NCI-H2107 (cell line): ENCODE measurements at regions not wholly inside any gene's neighbourhood (a gene's known extent, or its start where the extent isn't known, plus 50 kb on each side); places are given as distances from the start of the nearest gene placed in this dataset.

Experiments
- DNase-seq: peaks from one replicate; lab custom pipeline; 2025; lab: John Stamatoyannopoulos, UW

DNA sequence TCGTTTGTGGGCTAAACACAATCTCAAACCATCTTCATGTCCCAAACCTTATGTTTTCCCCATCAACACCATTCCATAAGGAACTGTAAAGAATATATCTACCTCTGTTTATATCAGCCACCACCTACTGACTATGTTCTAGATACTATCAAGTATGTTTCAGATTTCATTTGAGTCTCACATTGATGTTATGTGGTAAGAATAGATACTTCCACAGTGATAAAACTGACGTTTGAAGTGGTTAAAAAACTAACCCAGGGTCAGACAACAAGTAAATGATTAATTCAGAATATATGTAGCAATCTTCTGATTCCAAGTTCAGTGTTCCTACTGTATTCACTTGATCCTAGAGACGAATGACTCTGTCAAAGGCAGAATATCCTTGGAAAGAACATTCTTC is 156.8 kb upstream of the RASGEF1B start:
- no peak for DNase-seq

DNA sequence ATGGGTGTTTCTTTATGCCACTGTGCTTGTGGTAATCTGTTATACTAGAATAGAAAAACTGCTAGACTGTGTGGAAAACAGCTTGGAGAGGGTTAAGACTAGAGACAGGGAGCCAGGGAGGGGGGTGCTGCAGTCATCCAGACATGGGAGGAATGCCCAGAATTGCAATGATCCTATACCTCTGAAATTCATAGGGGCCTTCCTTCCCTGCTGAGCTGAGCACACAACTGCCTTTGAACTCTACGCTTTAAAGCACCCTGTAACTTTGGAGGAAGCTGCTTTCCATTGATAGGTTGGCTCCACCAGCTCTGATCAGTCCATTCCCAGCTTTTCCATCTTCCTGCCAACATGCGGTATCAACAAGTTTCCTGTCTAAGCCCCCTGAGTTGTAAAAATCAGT is 155.9 kb upstream of the RASGEF1B start:
- DNase-seq, result no peak

DNA sequence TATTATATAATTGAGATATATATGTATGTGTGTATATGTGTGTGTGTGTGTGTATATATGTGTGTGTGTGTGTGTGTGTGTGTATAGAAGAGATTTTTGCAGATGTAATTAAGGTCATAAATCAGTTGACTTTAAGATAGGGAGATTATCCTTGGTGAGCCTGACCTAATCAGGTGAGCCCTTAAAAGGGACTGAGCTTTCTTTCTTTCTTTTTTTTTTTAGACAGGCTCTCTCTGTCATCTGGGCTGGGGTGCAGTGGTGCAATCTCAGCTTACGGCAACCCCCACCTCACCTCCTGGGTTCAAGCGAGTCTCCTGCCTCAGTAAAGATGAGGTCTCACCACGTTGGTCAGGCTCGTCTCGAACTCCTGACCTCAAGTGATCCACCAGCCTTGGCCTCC is 155.1 kb upstream of the RASGEF1B start:
- DNase-seq, result no peak

DNA sequence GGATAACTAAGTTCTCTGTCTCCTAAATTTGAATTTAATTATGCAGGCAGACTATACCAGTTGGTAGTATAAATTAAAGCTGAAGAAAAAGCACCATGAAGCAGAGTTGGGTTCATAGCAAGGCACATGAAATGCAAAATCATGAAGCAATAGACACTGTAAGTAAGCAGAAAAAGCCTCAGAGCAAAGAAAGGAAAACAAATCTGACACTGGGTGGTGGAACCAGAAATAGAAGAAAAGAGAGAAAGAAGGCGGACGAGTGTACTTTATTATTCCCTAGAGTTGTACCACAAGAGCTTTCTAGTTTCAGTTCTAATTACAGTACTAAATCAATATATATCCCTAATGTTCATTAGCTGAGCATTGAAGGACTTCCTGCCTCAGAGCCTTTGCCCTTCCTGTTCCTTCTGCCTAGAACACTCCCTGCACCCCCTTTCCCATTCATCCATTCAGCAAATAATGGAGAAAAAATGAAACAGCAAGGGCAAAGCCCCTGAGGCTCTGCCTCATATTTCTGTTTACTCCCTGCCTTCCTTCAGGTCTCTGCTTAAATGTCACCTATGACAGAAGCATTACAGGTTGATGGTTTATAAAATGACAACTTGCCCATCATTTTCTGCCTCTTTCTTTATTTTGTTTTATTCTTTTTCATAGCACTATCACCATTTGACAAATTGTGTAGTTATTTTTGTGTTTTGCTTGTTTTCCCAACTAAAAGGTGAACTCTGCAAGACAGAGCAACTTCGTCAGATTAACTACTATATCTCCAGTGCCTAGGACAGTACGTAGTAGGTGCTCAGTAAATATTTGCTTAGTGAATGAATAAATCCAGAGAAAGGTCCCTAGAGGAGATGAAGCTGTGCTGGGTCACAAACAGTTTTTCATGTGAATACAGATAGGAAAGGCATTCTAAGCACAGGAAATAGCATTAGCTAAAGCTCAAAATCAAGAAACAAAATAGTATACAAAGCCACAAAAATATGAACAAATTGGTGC is 154.0 kb upstream of the RASGEF1B start:
- no peak for DNase-seq

DNA sequence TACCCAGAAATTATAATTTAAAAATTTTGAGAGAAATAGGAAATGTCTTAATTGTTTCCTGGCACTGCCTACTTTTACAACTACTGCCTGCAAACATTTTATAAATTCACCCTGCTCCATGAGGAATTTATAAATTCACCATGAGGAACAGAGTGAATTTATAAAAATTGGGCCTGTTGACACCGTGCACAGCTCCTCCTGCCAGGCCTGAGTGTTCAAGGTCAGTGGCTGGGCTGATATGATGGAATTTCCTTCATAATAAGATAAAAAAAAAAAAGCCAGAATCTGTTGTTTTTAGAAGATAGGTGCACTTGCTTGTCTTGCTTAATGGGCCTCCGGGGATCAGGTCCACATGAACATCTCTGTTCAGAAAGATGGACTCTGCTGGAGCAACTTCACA is 151.7 kb upstream of the RASGEF1B start:
- no peak for DNase-seq

DNA sequence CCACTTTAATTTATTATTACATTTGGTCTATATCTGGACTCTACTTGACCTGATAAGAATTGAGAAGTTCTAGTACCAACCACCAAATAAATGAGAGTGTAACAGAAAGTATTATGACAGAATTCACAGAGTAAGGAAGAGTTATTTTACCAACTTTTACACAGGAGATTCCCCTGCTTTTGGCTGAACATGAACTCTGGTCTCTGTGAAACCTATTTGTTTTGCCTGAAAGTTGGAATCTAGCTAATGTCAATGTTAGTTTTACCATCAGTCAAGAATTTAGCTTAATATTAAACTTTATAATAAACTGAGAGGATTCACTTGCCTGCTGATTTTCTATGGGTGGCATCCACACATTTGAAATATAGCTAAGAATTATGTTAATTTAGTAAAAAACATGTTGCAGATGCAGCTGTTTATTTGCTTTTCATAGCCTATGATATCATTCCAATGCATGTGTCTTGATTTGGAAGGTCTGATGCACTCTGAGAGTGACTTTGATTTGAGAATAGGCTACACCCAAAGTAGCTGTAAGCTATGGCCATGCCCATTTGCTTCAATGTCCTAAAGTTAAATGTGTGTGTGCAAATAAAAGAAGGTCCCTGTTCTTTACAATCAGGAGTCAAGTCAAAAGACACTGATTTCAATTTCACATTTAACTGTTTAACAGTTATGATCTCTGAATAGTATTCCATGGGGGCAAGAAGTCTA is 150.9 kb upstream of the RASGEF1B start:
- no peak for DNase-seq

DNA sequence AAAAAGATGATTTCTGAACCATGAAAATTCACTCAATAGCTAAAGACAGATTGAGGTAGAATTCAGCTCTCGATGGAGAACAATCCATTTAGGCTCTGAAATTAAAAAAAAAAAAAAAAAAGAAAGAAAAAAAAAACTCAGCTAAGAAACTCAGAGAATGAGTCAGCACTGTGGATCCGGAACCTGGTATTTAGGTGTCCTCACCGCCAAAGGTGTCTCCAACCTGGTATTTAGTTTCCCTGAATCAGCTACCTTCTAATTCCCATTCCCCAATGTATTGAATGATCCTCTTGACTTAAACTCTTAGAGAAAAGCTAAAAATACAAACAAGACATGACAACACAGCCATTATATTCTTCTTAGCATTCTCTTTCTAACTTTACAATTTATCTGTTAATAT is 150.3 kb upstream of the RASGEF1B start:
- no peak for DNase-seq

DNA sequence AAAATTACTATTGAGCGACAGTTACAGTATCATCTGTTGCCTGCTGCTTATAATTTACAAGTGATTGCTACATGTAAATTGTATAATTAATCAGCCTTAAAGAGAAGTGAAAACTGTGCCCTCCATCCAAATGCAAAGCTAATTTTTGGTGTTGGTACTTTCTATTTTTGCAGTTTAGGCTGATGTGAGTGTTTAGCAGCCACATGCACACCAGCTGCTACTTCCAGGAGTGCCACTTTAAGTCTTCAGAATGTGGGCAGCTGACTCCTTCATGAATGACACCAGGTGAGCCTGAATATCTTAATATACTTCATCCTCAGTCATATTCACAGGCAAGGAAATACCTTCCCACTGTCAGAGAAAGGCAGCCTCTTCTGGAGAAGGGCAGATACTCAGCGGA is 149.8 kb upstream of the RASGEF1B start:
- DNase-seq, result no peak

DNA sequence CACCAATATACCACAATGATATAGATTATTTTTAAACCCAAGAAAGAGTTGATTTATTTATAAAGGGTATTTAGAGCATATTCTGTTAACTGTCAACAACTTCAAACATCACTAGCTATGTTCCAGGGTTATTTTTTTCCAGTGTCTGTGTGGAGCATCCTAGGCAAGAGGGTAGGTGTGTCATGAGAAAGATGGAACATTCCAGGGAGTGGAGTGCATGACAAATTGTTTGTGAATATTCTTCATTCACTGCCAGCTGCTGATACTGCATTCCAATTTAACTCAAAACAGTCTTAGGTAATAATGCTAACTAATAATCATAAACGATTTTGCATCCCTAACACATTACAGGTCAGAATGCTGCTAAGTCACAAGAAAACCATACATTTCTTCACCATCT is 148.7 kb upstream of the RASGEF1B start:
- DNase-seq, result no peak

DNA sequence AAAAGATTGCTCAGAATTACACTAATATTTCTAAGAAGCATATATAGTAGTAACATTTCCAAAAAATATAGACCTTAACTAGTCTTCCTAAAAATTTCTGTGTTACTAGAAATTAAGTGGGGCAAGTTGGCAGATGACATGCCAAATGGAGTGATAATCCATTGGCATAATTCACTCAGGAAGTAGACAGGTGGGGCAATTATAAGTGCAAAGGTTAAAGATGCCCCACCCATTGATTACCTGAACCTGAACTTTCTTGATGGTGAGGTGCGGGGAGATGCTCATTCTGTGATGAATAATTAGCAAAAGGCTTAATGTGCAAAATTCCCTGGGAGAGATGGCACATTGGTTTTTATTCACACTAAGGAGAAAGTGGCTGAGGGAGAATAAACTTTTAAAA is 145.8 kb upstream of the RASGEF1B start:
- DNase-seq, result no peak

DNA sequence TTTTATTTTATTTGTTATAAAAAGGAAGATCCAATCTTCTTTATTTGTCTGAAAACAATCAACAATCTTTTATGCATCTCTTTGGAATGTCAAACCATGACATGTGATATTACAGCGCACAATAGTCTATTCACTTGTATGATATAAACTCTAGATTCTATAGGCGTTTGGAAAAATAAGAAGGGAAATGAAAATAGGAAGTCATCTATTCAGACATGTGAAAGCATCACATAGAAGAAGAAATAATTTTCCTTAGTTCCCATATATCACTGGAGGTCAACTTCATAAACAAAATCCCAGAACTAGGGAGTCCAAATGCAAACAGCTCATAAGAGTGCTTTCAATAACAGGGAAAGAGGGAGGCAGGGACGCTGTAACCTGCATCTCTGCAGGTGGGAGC is 139.5 kb upstream of the RASGEF1B start:
- DNase-seq, result no peak

DNA sequence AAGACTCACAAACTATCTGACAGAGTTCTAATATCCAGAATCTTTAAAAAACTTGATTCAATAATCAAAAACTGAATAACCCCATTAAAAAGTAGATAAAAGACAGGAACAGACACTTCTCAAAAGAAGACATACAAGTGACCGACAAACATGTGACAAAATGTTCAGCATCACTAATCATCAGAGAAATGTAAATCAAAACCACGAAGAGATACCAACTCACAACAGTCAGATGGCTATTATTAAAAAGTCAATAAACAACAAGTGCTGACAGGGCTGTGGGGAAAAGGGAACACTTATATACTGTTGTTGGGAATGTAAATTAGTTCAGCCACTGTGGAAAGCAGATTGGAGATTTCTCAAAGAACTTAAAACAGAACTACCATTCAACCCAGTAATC is 138.1 kb upstream of the RASGEF1B start:
- no peak for DNase-seq

DNA sequence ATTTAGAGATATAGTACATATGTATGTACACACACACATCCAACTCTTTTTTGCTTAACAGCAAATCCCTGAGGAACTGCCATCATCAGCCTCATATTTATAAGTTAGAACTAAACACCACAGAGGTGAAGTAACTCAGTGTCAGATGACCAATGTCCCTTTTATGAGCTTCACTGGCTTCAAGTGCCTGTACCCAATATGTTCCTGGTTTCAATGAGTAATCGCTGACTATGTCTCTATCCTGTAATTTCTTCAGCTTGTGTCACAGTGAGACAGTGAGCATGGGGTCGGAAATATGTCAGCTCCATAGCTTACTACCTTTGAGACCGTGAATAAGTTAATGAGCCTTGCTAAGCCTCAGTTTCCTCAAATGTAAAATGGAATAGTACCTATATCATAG is 136.2 kb upstream of the RASGEF1B start:
- DNase-seq, result no peak

DNA sequence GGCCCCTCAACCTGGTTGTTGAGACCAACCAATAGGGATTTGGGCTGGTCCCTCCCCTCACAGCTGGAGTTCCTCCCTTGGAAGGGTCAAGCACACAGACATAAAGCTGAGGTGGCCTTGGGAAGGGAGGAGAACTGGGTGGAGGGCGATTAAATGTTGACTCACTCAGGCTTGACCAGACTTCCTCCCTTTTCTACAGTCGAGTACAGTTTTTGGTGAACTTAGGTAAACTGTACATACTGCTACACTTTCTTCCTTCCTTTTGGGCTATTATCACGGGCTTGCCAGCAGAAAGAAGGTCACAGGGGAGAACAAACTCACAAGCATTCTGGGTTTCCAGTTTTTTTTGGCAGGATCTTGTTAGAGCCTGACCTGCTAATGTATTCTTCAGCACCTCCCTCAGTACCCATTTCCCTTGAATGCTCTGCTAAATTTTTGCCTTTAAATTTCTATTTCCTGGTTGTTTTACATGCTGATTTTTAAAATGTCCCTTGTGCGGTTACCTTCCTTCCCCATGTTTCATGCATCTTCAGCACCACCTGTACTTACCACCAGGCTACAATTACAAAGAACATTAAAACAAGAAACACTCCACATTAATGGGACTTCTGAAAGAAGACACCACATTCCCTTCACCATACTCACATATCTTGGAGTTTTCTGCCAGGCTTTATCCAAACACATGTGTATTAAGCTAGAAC is 135.2 kb upstream of the RASGEF1B start:
- no peak for DNase-seq

DNA sequence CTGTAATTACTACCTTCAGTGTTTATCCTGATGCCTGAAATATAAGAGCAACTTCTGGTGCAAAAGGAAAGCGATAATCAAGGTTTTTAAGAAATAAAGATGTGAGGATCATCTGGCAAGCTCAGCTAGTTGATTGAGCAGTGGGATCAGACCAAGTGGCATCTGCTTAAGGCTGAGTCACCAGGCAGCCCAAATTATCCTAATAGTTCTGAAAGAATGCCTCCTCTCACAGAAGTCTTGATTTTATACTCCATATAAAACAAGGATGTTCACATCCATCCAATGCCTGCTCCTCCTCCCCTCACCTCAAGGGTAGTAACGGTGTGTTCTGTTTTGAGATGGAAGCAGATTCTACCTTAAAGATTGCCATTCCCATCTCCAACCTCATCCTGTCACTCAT is 134.5 kb upstream of the RASGEF1B start:
- DNase-seq, result no peak

DNA sequence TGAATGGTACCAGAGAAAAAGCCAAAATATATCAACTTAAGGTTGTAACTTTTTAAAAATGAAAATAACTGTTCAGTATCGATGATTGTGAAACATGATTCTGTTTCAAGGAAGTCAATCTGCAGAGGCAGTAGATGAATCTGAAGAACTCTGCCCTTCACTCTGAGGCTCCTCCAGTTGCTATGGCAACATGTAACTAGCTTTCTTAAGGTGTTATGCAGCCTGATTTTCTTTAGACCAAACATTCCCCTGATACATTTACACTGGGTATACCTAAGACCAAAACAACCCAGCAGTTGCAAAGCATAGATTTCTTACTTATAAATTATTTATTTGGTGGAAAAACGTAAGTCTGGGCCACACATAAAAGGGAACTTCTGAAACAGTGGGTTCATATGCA is 133.6 kb upstream of the RASGEF1B start:
- DNase-seq, result no peak

DNA sequence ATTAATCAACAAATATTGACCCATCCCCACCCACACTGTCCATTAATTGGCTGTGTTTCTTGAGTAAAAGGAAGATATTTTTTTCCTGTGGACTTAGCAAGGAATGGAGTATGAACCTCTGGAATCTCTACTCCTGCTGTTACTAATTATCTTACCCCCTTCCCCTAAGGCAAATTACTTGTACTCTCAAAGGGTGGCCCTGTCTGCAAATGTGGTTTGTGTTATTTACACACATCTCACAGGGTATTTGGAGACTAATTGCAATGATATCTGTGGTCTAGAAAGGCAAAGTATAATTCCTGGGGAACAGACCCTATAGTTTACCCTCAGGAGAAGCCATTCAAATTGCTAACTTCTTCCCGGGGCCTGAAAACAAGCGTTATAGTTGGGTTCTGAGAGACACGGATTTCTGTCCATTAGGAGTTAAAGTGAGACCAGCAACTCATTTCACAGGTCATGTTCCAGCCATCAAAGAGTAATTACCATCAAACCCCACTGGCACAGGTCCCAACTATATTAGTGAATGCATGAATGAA is 133.0 kb upstream of the RASGEF1B start:
- no peak for DNase-seq

DNA sequence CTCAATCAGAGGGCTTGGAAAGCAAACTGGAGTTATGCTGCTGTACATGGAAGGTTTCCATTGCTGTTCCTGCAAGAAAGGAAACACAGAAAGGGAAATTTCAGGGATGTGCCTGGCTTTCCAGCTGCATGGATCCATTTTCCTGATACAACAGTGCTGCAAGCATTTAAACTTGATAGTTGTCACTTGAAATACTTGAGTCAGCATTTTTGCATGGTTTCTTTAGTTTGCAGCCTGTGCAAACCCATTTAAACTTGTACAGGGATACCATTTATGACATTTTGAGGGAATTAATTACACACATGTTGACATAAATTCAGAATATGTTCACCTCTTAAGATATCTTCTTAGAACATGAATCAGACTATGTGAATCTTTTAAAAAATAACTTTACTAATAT is 131.1 kb upstream of the RASGEF1B start:
- DNase-seq, result no peak

DNA sequence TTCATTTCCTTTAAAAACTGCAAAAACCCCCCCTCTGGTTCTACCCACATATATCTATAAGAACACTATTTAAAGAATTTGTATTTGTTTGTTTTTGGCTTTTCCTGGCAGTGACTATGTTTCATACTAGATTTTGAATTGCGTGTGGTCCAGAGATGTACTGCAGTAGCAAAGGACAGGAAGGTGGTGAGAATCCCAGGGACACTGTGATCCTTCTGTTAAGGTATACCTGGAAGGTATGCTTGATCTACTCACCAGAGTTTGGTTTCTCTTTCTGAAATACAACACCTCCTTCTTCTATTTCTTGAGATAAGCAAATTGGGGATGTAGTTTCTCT is 129.6 kb upstream of the RASGEF1B start:
- no peak for DNase-seq

DNA sequence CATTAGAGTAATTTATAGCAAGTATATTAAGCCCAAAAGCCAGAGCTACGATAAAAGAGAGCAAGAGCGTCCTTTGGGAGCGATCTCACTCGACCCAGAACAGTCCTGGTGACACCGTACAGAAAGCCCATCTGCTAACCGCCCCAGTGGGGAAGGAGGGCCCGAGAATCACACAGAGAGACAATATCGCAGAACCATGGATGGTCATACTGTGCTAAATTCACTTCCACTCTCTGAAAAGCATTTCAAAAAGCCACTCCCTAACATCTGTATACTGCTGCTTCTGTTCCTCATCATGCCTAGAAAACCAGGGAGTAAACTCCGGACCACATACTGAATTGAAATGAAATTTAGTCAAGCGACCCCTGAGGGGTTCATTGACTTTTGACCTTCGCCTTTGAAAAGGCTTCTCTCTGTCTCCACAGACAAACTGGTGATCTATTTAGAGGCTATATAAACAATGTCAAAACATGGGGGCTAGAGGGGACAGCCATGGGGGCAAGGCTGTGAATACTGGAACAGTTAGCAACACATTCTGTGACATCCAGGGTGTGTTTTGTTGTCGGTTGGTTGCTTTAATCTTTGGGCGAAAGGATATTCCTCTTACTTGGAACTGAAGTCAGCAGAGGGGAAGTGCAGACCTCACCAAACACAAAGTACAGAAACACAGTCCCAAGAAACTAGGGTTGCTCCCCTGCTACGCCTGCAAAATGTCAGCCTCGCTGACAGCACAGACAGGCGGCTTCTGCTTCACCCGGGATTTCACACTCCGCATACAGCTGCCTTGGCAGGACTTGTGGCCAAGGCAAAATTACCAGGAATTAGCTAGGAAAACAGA is 129.0 kb upstream of the RASGEF1B start:
- DNase-seq, result no peak

DNA sequence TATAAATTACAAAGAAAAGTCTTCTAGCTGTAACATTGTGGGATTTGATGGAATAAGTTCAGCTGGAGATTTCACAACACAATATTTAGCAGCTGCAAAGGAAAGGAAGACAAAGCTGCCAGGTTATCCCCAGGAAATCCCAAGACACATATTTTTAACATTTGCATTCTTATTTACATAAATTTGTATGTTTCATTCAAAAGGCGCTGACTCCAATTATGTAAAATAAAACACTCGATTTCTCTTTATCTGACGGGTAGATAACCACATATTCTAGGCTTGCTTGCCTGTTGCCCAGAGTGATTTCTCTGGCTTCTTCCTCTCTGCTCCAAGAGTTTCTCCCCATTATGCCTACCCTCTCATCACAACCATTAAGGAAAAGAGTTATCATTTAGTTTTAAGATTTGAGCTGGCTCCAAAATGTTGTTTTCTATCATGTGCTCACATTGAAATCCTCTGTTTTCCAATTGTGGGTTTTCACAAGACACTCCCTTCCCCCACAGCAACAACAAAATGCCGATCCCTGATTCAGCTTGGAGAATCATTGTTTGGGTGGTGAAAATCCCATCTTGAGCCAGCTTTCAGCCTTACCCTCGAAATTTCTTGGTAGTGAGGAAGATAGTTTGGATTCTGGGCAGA is 128.2 kb upstream of the RASGEF1B start:
- DNase-seq, result no peak
